Endothelial cell of umbilical vein (primary cell): ENCODE measurements at regions not wholly inside any gene's neighbourhood (a gene's known extent, or its start where the extent isn't known, plus 50 kb on each side); places are given as distances from the start of the nearest gene placed in this dataset.

Experiments
- BruUV-seq: library from RNA; stranded (reverse); fragments of 400-500 nt; replicated peaks from 2 replicates; lab custom pipeline; 2021; lab: Mats Ljungman, UMichigan
- CTCF ChIA-PET: fragments of 300-600, 350-600 bp; sonication (Branson Sonifier 250); formaldehyde crosslinking; loops from one replicate; lab custom pipeline; 2021; ENCODE audit warnings: antibody characterized with exemption, inconsistent platforms; lab: Charles Lee
- POLR2A ChIA-PET: fragments of 300-600, 350-600 bp; sonication (Branson Sonifier 250); formaldehyde crosslinking; loops from one replicate; lab custom pipeline; 2021; ENCODE audit warnings: antibody characterized with exemption, inconsistent platforms; lab: Charles Lee
- DNase-seq: peaks from one replicate; pipeline ENCODE4 v3.0.0-alpha.2; 2011; ENCODE audit warnings: low read depth, low spot score
- FAIRE-seq: peaks from 2 replicates; lab custom pipeline; 2011; peaks lifted over from hg19 to GRCh38; lab: Jason Lieb, UNC
- H2AFZ ChIP-seq: 2 replicates; pipeline ENCODE4 v1.6.0; 2012; ENCODE audit warnings: low read depth, low read length, control low read depth, inconsistent platforms
- H3K27ac ChIP-seq: 2 replicates; pipeline ENCODE4 v1.5.1; 2011; ENCODE audit warnings: low read depth, mild to moderate bottlenecking, control low read depth, low read length, moderate library complexity; ENCODE audit not compliant: insufficient read depth
- H3K27me3 ChIP-seq, 2 experiments: 2 replicates each; pipeline versions ENCODE4 v1.6.0 to v1.6.1; 2011; ENCODE audit warnings: low read length in 2 of 2, mixed read lengths in 1 of 2; ENCODE audit not compliant: control insufficient read depth in 2 of 2, insufficient read depth in 2 of 2
- H3K36me3 ChIP-seq, 2 experiments: 2 replicates in 1 of 2; 3 replicates in 1 of 2; pipeline ENCODE4 v1.5.1; 2011; ENCODE audit warnings: low read length in 2 of 2, mild to moderate bottlenecking in 1 of 2, moderate library complexity in 1 of 2; ENCODE audit not compliant: control insufficient read depth in 2 of 2, insufficient read depth in 2 of 2; ENCODE audit errors: extremely low read depth in 1 of 2
- H3K4me1 ChIP-seq: 3 replicates; pipeline ENCODE4 v1.5.1; 2011; ENCODE audit warnings: mild to moderate bottlenecking, low read length; ENCODE audit not compliant: control insufficient read depth, insufficient read depth; ENCODE audit errors: extremely low read depth
- H3K4me2 ChIP-seq: 2 replicates; pipeline ENCODE4 v1.6.1; 2011; ENCODE audit warnings: low read length, control low read depth, mixed read lengths; ENCODE audit not compliant: insufficient read depth
- H3K4me3 ChIP-seq, 3 experiments: fragments of 200-600 bp in 1 of 3; sonication (generic), shearing (Covaris generic) in 1 of 3; replicated peaks in 1 of 3; 2 replicates each; pipeline ENCODE4 v1.5.1; 2011 to 2016; ENCODE audit warnings: control low read depth in 3 of 3, low read length in 3 of 3, mild to moderate bottlenecking in 2 of 3, inconsistent platforms in 1 of 3, low read depth in 1 of 3, moderate library complexity in 1 of 3; ENCODE audit not compliant: insufficient read depth in 1 of 3
- H3K79me2 ChIP-seq: 2 replicates; pipeline ENCODE4 v1.6.0; 2012; ENCODE audit warnings: low read length, inconsistent platforms; ENCODE audit not compliant: control insufficient read depth, insufficient read depth
- H3K9ac ChIP-seq: replicated peaks from 2 replicates; pipeline ENCODE3; 2011; ENCODE audit warnings: low read length, control low read depth; ENCODE audit not compliant: insufficient read depth; ENCODE audit errors: extremely low read depth
- H3K9me1 ChIP-seq: replicated peaks from 3 replicates; pipeline ENCODE4 v1.6.0; 2011; ENCODE audit warnings: mild to moderate bottlenecking, low read length; ENCODE audit not compliant: control insufficient read depth, insufficient read depth; ENCODE audit errors: extremely low read depth
- H3K9me3 ChIP-seq: replicated peaks from 2 replicates; pipeline ENCODE4 v1.5.1; 2012; ENCODE audit warnings: low read length, inconsistent platforms; ENCODE audit not compliant: control insufficient read depth, insufficient read depth
- H4K20me1 ChIP-seq: replicated peaks from 2 replicates; pipeline ENCODE3; 2011; ENCODE audit warnings: mild to moderate bottlenecking, low read length; ENCODE audit not compliant: control insufficient read depth, insufficient read depth; ENCODE audit errors: extremely low read depth
- CTCF ChIP-seq, 2 donors: IDR thresholded peaks; 1 replicate in 1 of 2; 2 replicates in 1 of 2; pipeline ENCODE4 v1.5.1; 2011; ENCODE audit warnings: low read length in 2 of 2, mild to moderate bottlenecking in 2 of 2, moderate library complexity in 2 of 2, control low read depth in 1 of 2, inconsistent platforms in 1 of 2, low read depth in 1 of 2; ENCODE audit not compliant: insufficient read depth in 1 of 2; ENCODE audit errors: extremely low read depth in 1 of 2
- EZH2 ChIP-seq: IDR thresholded peaks from 2 replicates; pipeline ENCODE4 v1.6.1; 2012; ENCODE audit warnings: borderline replicate concordance, low read depth, mild to moderate bottlenecking, moderate library complexity, low read length, inconsistent platforms; ENCODE audit not compliant: severe bottlenecking
- FOS ChIP-seq: IDR thresholded peaks from 2 replicates; pipeline ENCODE4 v1.6.1; 2011; ENCODE audit warnings: mild to moderate bottlenecking, low read length, moderate library complexity, borderline replicate concordance; ENCODE audit not compliant: insufficient read depth
- GATA2 ChIP-seq: IDR thresholded peaks from 2 replicates; pipeline ENCODE4 v1.7.0; 2011; ENCODE audit warnings: low read depth, mild to moderate bottlenecking, moderate library complexity, mixed read lengths, low read length; ENCODE audit not compliant: insufficient read length, insufficient read depth
- JUN ChIP-seq: IDR thresholded peaks from 2 replicates; pipeline ENCODE4 v1.6.1; 2011; ENCODE audit warnings: borderline replicate concordance, low read depth; ENCODE audit not compliant: insufficient read length, insufficient read depth
- MAX ChIP-seq: IDR thresholded peaks from 2 replicates; pipeline ENCODE4 v1.6.1; 2011; ENCODE audit not compliant: insufficient read depth, insufficient read length
- MYC ChIP-seq: IDR thresholded peaks from one replicate; pipeline ENCODE4 v1.6.1; 2011; ENCODE audit warnings: mild to moderate bottlenecking, low read depth, low read length
- POLR2A ChIP-seq: IDR thresholded peaks from 2 replicates; pipeline ENCODE4 v1.6.1; 2012; ENCODE audit warnings: low read depth, mild to moderate bottlenecking, control low read depth, low read length
- POLR2AphosphoS5 ChIP-seq: IDR thresholded peaks from 2 replicates; pipeline ENCODE4 v1.6.1; 2012; ENCODE audit warnings: low read depth, mild to moderate bottlenecking, control low read depth, low read length, moderate library complexity; ENCODE audit not compliant: insufficient read depth
- dilution Hi-C: fragments of 300-500 bp; cut with MboI; formaldehyde crosslinking; loops from one replicate; pipeline ENCODE4 v1.15.0; 2019; ENCODE audit warnings: low sequenced_read_pairs; ENCODE audit not compliant: extremely low pct_ligation_motif_present
- intact Hi-C: fragments of 100-400 bp; cut with micrococcal nuclease; formaldehyde crosslinking; loops from one replicate; pipeline ENCODE4 v1.10.0; 2022

GRCh38 chr5:18072600-18072999, 438.3 kb downstream of the TAF11L14 start:
- H3K4me3 ChIP-seq, result no peak overlapping the region
- no peaks in the 10 kb centered on the region for H3K9me3 ChIP-seq
- no peaks in the 10 kb centered on the region for H3K36me3 ChIP-seq
- TF ChIP-seq GATA2 (no peak), EZH2 (no peak), JUN (no peak), CTCF (IDR thresholded peaks at IDR 0.05; ENCODE audit: extremely low read depth in 1 of 2, insufficient read depth in 1 of 2, low read depth in 1 of 2, low read length in 2 of 2) (no peak), FOS (no peak), POLR2A (no peak), MYC (no peak), POLR2AphosphoS5 (no peak), MAX (no peak)
- no peak overlapping the region for H3K27ac ChIP-seq
- ChIA-PET CTCF (no interaction called here), POLR2A (no interaction called here)
- no TSS peak for BruUV-seq
- dilution Hi-C loops, result no loop called here
- no peak for DNase-seq
- no peak for FAIRE-seq
- H4K20me1 ChIP-seq, result no peaks in the 10 kb centered on the region
- intact Hi-C loops, result no loop called here
- H3K4me2 ChIP-seq, result no peak overlapping the region
- no peaks in the 10 kb centered on the region for H3K79me2 ChIP-seq
- no peak overlapping the region for H2AFZ ChIP-seq
- H3K27me3 ChIP-seq, result no peaks in the 10 kb centered on the region
- no peaks in the 10 kb centered on the region for H3K4me1 ChIP-seq
- no peaks in the 10 kb centered on the region for H3K9me1 ChIP-seq
- no peak overlapping the region for H3K9ac ChIP-seq
